NCI-H1930 (cell line): ENCODE measurements at regions not wholly inside any gene's neighbourhood (a gene's known extent, or its start where the extent isn't known, plus 50 kb on each side); places are given as distances from the start of the nearest gene placed in this dataset.
A peak's percentile ranks its signal among the peaks of the same experiment; 100 is the strongest.
"Not testable (repeated sequence)": the region's sequence is repeated elsewhere in the genome, so short reads cannot be mapped to it uniquely, and the experiment has no call there.

Source experiments
- DNase-seq, 2 experiments: peaks; one replicate each; lab custom pipeline; 2025; lab: John Stamatoyannopoulos, UW

DNA sequence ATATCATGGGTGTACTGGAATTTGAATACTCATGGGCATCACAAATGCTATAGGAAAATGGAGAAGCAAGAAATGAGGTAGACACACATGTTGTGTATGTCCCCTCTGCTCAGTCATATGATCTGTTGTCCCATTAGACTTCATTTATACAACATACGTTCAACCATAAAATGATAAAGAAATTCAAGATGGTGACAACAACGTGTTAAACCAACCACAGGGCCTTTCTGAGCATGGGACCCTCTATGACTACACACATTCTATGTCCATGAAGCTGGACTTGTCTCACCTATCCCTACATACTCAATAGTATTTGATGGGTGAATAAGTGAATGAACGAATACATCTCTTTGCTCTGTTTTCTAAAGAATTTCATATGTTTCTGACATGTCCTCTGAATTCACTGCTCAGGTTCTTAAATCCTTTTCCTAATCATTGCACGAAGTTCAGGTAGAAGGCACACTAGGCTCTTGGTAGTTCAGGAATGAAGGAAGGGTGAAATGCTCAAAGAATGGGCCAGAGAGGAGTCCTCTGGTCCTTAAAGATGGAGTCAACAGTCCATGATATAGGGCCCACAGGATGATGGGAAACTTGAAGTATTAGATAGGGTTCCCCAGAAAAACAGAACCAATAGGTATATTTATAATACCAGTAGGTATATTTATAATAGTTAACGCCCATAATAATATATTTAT is 105.7 kb upstream of the PPM1H start:
- DNase-seq: no peak

DNA sequence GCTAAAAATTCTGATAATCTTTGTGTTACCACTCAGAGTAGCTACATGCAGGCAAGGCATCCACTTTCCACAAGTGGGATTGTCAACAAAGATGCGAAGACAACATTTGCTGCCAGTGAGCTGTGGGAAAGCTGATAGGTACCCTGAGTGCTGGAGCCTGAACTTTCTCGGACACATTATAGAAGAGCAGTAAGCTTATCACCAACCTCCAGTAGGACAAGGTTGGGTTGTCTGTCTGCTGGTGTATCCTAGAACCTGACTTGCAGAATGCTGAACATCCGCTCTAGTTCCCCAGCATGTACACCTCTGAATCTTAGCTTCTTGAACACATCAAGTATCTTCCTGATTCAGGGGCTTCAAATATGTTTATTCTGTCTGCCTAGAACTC is 103.8 kb upstream of the PPM1H start:
- DNase-seq: no peak

DNA sequence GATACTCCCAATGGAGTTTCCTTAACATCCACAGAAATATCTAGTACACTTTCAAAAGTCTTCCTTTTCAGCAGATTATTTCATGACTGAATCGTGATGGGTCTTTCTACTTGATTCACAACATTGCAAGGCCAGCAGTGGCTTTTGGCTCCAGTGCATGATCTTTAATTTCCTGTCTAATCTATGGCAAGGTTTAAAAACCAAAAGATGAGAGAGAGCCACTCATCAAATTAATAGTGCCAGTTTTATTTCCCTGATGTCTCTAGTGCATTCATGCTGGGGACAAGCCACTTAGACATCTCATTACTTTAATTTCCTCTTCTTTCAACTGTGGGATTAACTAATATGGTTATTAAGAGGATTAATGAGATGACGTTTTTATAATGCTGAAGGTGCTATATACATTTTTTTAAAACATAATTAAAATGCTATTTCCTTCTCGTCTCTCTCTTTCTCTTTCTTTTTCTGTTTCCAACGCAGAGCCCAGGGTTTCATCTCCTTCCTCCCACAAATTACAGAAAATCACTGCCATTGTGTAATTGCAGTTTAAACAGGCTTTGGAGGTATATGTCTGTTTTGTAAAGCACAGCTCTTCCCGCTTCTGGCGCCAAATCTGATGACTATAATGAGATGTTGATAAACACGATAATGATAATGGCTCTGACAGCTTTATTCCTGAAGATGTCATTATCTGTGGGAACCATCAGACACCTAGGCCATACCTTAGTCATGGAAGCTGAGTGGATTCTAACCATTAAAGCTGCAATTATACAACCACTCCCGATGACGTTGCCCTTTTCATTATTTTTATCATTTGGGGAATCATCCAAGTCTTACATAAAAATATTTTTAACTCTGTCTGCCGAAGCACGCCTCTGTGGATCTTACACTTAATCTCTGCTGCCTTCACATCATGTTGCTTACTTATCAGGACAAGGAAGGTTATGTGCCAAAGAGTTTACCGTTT is 103.1 kb upstream of the PPM1H start:
- peak; percentile 89 for DNase-seq

DNA sequence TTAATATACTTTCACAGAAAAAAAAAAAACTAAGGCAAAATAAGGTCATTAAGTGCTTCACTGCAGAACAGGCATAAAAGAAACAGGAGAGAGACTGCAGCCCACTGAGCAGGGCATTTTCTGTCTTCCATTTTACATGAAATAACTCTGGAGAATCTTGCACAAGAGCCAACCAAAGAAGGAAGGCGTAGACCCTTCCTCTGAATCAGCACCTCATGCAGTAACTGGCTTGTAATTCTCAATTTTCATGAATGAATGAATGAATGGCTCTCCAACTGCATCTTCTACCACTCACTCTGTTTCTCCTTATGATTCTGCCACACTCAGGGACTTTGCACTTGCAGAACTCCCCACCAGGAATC is 102.0 kb upstream of the PPM1H start:
- DNase-seq: no peak

DNA sequence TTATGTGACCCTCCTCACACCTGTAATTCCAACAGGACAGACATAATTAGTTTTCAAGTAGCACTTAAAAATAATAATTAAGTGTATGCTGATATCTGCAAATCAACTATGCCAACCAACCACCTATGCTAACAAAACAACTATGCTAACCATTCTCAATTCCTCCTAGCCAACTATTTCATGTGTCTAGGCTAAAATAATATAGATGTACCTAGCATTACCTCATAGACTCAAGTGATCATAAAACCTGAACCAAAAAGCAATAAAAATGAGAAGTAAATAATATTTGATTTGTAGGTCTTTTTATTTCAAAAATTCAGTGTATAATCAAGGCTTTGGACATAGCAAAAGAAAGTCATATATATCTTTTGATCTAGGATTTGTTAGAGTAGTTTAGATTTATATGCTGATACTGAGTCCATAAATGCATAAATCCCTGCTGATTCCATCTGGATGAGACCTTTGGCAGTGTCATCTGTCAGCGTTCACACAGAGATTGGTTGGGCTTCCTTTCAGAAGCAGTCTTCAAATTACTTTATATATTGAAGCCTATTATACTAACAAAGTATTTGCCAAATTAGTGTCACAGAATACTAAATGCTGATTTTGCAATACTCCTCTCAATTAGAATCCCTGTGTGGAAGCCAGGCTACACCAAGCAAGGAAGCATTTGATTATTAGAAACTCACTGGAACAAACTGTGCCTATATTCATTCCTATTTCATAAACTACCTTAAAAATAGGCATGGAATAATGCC is 101.4 kb upstream of the PPM1H start:
- peak in 1 of 2 experiments; percentile 27 for DNase-seq

DNA sequence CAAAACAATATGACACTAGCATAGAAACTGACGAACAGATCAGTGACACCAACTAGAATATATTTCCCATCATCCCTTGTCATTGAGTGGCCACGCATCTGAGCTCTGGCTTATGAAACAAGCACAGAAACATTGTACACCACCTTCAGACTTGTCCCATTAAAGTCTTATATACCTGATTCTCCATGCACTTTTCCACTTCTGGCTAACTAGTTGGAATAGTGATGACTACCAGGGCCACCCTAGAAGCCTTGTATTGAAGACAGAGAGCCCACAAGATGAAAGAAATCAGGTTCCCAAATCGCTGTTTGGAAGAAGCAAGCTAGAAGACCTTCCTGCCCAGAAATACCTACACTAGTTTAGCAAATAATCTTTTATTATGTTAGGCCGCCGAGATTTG is 99.7 kb upstream of the PPM1H start:
- DNase-seq: no peak

DNA sequence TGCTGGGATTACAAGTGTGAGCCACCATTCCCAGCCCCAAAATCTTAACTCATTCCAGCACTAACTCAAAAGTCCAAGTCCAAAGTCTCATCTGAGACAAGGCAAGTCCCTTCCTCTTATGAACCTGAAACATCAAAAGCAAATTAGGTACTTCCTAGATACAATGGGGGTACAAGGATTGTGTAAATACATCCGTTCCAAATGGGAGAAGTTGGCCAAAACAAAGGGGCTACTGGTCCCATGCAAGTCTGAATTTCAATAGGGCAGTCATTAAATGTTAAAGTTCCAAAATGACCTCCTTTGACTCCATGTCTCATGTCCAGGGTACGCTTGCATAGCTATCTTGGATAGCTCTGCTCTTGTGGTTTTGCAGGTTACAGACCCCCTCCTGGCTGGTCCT is 94.7 kb upstream of the PPM1H start:
- no peak for DNase-seq

DNA sequence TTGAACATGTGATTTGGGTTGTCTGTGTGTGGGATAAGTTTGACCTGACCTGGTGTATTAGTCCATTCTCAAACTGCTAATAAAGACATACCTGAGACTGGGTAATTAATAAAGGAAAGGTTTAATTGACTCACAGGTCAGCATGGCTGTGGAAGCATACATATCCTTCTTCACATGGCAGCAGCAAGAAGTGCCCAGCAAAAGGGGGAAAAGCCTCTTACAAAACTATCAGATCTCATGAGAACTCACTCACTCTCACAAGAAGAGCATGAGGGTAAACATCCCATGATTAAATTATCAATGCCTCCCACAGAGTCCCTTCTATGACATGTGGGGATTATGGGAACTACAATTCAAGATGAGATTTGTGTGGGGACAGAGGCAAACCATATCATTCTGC is 94.0 kb upstream of the PPM1H start:
- no peak for DNase-seq

DNA sequence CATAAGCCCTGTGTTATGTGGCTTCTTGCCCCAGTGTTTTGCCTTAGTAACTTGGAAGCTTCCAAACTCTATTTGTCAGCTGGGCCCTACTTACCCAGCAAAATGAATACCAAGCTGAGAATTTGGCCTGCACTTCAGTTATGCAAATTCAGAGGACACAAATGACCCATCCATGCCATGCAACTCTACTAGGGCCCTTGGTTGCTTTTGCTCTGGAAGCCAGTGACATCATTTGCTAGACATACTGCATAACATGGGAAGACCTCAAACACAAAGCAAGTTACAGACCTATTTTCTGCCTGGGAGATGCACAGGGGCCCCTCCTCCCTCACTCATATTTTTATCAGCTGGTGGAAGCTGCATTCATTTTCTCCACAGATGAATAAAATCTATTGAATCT is 90.2 kb upstream of the PPM1H start:
- no peak for DNase-seq

DNA sequence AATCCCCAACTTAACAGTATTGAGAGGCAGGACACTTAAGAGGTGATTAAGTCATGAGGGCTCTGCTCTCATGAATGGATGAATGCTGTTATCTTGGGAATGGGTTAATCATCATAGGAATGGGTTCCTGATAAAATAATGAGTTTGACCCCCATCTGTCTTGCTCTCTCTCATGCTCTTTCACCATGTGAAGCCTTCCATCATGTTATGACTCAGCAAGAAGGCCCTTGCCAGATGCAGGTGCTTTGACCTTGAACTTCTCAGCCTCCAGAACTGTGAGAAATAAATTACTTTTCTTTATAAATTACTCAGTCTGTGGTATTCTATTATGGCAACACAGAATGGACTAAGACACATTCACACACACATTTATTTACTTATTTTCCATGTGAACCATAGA is 89.0 kb upstream of the PPM1H start:
- no peak for DNase-seq

DNA sequence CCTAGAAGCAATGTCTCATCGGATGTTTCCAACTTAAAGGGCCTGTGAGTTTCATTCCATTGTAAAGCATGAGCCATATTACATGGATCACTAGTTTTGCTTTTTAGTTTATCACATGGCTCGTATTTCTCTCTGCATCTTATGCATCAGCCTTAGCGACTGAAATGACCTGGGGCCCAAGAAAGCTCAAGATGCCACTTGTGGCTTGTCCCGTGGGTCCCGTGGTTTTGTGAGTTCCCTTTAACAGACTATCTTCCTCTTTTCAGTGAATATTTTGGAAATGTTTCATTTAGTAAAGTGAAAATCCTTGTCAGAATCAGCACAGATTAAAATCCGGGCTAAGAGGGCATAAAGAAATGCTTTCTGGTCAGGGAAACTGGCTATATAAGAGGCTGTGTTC is 86.2 kb upstream of the PPM1H start:
- no peak for DNase-seq

DNA sequence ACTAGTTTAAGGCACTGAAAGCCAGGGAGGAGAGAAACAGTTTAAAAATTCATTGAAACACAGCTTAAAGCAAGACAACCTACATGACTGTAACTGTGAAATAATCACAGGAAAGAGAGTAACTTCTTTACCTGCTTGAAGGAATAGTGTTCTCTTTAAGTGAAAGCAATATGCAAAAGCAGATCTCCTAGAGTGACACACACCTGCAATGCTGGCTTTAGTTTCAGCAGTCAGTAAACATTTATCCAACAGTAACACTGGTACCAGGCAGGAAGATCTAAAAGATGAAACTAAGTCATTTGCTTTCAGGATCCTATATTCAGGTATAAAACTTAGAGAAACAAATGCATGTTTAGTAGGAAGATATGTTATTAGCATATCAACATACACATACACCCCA is 85.3 kb upstream of the PPM1H start:
- DNase-seq: no peak

DNA sequence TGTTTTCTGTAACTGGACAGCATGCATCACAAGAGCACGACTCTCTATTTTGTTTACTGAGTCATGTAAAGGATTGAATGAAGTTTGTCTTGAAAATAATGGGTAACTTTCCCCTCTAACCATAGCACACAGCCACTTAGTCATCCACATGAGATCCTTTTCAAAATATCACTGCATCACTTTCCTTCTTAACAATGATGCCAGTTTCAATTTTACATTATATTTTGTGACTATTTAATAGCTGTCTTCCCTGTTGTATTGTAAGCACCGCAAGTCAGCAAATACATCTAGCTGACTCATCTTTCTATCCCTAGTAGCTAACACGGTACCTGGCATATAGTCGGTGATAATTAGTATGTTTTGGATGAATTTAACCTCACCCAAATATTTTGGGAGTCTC is 83.3 kb upstream of the PPM1H start:
- DNase-seq: no peak

DNA sequence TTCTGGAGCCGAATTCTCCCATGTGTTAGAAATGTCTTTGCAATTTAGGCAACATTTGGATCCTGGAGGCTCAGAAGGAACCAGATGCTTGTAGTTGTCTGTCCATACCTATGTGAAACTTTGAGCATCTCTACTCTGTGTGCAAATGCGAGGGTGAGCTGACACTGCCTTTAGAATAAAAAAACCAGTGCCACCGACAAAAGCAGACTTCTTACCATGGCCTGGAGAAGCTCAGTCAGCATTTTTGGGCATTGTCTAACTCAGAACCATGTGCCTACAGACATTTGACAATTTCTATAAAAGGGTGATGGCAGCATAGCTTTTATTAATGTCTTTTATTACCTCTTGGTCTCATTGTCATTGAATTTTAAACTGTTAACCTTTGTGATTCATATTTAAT is 78.4 kb upstream of the PPM1H start:
- DNase-seq: no peak

DNA sequence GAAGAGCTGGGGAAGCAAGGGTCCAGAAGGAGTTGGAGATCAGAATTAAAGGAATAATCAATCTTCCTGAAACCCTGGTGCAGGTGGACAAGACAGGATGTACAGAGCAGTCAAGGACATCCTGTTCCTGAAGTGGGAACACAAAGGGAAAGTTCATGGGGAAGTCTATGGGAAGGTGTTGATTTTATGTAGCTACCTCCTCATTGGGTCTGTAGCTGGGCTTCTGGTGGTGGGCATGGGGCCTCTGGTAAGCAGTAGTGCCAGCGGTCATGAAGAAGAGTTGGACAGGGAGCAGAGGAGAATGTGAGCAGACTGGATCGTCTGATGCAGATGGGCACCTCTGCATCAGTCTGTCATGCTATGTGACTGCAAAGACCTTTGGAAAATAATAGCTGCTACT is 75.7 kb upstream of the PPM1H start:
- DNase-seq: no peak

DNA sequence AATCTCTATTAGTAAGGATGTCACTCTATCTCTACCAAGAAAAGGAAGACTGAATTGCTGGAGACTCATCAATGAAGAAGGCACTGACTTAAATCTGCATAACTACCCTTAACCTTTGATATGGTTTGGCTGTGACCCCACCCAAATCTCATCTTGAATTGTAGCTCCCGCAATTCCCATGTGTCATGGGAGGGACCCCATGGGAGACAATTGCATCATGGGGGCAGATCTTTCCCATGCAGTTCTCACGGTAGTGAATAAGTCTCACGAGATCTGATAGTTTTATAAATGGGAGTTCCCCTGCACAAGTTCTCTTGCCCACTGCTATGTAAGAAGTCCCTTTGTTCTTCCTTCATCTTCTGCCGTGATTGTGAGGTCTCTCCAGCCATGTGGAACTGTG is 73.4 kb upstream of the PPM1H start:
- no peak for DNase-seq

DNA sequence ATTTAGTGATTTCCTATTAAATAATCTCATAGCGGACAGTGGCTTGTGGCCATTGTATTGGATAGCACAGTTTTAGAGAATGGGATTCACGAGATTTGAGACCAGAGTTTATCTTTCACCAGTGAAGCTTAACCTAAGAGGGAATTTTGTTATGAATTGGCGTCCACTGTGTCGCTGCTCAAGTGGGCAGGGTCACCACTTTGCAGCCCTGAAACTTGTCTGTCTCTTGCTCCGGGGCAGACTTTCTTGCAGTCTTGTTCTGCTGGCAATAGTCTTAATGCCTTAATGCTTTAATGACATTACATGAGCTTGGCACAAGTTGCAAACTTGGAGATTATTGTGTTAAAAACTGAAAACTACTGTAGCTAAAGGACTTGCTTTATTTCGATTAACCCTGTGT is 72.8 kb upstream of the PPM1H start:
- DNase-seq: no peak

DNA sequence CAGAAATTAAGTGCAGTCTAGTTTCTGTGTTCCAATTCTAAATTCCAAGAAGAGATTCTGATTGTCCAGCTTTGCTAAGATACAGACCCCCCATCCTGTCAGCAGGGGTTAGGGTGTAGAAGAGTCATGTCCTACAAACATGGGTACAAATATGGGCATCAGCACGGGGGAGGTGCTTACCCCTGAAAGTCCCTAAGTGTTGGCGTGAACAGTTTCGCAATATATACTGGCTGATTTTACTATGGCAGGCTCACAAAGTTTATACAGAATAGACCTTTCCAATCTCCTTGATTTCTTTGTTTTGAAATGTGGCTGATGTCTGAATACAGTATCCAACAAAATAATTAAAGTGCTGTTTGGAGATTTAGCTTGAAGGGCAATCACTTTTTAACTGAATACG is 71.6 kb upstream of the PPM1H start:
- no peak for DNase-seq

DNA sequence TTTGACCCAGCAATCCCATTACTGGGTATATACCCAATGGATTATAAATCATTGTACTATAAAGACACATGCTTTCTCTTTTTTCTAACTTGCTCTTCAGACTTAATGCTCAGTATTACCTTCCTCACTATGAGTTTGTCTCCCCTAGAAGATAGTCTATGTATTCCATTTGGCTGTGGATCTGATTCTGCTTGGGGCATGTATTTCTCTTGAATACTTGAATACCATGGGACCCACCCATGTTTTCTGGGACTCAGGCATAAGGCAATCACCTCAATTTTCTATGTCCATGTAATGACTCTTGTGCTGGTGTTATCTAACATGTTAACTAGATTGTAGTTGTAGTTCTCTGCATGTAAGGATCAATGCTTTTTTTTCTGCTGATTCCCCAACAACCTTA is 70.4 kb upstream of the PPM1H start:
- DNase-seq: no peak

DNA sequence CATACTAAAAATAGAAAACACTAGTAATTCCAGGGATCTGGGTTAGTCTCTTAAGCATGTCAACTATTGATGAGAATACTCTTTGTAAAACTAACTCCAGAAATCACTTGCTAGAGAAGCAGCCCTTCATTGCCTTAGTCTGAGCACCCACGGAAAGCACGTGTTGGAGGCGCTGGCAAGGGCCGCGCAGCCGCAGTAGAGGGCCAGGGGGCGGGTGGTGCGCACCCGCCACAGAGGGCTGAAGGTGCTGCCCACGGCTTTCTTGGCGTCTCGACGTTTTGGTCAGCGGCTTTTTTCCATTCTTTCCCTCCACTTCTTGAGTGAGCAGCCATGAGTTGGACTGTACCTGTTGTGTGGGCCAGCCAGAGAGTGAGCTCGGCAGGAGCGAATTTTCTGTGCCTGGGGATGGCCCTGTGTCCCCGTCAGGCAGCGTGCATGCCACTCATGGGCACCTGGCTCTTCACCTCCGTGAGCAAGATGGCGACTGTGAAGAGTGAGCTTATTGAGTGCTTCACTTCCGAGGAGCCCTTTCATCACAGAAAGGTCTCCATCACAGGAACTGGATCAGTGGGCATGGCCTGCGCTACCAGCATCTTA is 68.4 kb upstream of the PPM1H start:
- no peak for DNase-seq

DNA sequence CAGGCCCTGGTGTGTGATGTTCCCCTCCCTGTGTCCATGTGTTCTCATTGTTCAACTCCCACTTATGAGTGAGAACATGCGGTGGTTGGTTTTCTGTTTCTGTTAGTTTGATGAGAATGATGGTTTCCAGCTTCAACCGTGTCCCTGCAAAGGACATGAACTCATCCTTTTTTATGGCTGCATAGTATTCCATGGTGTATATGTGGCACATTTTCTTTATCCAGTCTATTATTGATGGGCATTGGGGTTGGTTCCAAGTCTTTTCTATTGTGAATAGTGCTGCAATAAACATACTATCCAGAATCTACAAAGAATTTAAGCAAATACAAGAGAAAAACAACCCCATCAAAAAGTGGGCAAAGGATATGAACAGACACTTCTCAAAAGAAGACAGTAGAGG is 67.1 kb upstream of the PPM1H start:
- not testable (repeated sequence) for DNase-seq

DNA sequence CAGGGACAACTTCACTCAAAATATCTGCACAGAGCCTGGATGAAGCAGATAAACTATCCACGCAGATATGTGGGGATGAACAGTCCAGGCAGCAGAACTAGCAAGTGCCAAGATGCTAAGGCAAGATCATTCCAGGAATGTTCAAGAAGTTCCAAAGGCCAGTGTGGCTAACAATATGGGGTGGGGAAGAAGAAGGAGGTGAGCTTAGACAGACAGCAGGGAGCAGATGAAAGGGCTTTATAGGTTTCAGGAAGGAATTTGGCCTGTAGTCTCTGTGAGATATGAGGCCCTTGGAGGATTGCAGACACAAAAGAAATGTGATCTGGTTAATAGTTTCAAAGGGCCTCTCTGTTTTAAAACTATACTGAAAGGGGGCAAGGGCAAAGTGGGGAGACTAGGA is 63.5 kb upstream of the PPM1H start:
- DNase-seq: no peak

DNA sequence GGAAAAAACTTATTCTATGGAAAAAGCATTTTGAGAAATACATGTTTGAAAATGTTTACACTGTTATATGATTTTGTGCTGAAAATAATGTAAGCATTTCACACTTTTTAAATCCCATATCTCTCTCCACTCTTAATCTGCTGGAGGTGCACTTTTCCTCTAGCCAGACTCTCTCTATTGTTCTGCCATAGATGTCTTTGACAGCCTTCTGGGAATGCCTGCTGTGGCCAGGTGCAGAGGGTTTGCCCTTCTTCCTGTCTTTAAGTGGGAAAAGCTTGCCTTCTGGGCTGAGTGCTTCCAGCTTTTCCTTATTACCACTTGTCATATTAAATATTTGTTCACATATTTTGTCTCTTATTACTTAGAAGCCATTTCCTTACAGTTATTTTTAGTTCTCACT is 60.1 kb upstream of the PPM1H start:
- DNase-seq: no peak
